IMR-90 (cell line): ENCODE measurements at regions not wholly inside any gene's neighbourhood (a gene's known extent, or its start where the extent isn't known, plus 50 kb on each side); places are given as distances from the start of the nearest gene placed in this dataset.

ENCODE experiments used
- ATAC-seq: fragments of 200-7000 bp; cut with Tn5 transposase; 2 replicates; pipeline ENCODE4 v1.9.1; 2020; ENCODE audit warnings: low read depth, mild to moderate bottlenecking, moderate library complexity
- BruUV-seq: library from RNA; stranded (reverse); fragments of 400-500 nt; replicated peaks from 2 replicates; lab custom pipeline; 2021; lab: Mats Ljungman, UMichigan
- CTCF ChIA-PET: fragments of 300-600 bp; formaldehyde crosslinking; extraction: SDS; loops from one replicate; lab custom pipeline; 2021; ENCODE audit warnings: antibody characterized with exemption; lab: Yijun Ruan, JAX
- POLR2A ChIA-PET: fragments of 300-600 bp; sonication (Branson Sonifier 250); formaldehyde crosslinking; loops from one replicate; lab custom pipeline; 2022; ENCODE audit warnings: antibody characterized with exemption; ENCODE audit not compliant: unreplicated experiment; lab: Charles Lee
- DNase-seq: peaks from one replicate; pipeline ENCODE4 v3.0.0; 2013
- H2AFZ ChIP-seq: replicated peaks from 2 replicates; pipeline ENCODE3; 2013; ENCODE audit warnings: low read length, mild to moderate bottlenecking; ENCODE audit not compliant: poor library complexity
- H2AK5ac ChIP-seq: 2 replicates; pipeline ENCODE4 v1.6.1; 2013; ENCODE audit warnings: low read depth, low read length, inconsistent platforms
- H2AK9ac ChIP-seq: replicated peaks from 2 replicates; pipeline ENCODE3; 2013; ENCODE audit warnings: mild to moderate bottlenecking, low read depth, low read length, moderate library complexity; ENCODE audit not compliant: poor library complexity
- H2BK120ac ChIP-seq: 2 replicates; pipeline ENCODE4 v1.6.1; 2013; ENCODE audit warnings: low read depth, low read length, inconsistent platforms
- H2BK15ac ChIP-seq: 3 replicates; pipeline ENCODE4 v1.6.1; 2013; ENCODE audit warnings: low read depth, low read length, inconsistent platforms
- H2BK20ac ChIP-seq: 2 replicates; pipeline ENCODE4 v1.6.1; 2013; ENCODE audit warnings: low read depth, mild to moderate bottlenecking, inconsistent platforms, low read length, moderate library complexity
- H2BK5ac ChIP-seq: 2 replicates; pipeline ENCODE4 v1.6.1; 2013; ENCODE audit warnings: mild to moderate bottlenecking, low read depth, low read length, inconsistent platforms; ENCODE audit not compliant: poor library complexity, severe bottlenecking
- H3K14ac ChIP-seq: replicated peaks from 2 replicates; pipeline ENCODE4 v1.6.1; 2013; ENCODE audit warnings: low read depth, low read length, inconsistent platforms
- H3K18ac ChIP-seq: 2 replicates; pipeline ENCODE4 v1.6.1; 2013; ENCODE audit warnings: low read depth, low read length, control low read depth
- H3K23ac ChIP-seq: 2 replicates; pipeline ENCODE4 v1.6.1; 2013; ENCODE audit warnings: low read depth, low read length, inconsistent platforms
- H3K27ac ChIP-seq: 2 replicates; pipeline ENCODE4 v1.5.1; 2013; ENCODE audit warnings: mild to moderate bottlenecking, control low read depth, low read length; ENCODE audit not compliant: insufficient read depth
- H3K27me3 ChIP-seq: 2 replicates; pipeline ENCODE4 v1.6.1; 2013; ENCODE audit warnings: low read length; ENCODE audit not compliant: control insufficient read depth, insufficient read depth
- H3K36me3 ChIP-seq: 2 replicates; pipeline ENCODE4 v1.6.1; 2013; ENCODE audit warnings: low read length, mixed read lengths; ENCODE audit not compliant: control insufficient read depth, insufficient read depth
- H3K4ac ChIP-seq: 2 replicates; pipeline ENCODE4 v1.6.1; 2013; ENCODE audit warnings: low read depth, low read length, inconsistent platforms
- H3K4me1 ChIP-seq: 2 replicates; pipeline ENCODE4 v1.6.1; 2013; ENCODE audit warnings: low read length, mixed read lengths; ENCODE audit not compliant: control insufficient read depth, insufficient read depth
- H3K4me2 ChIP-seq: 2 replicates; pipeline ENCODE4 v1.6.1; 2013; ENCODE audit warnings: low read depth, mild to moderate bottlenecking, control low read depth, low read length, moderate library complexity
- H3K4me3 ChIP-seq: 2 replicates; pipeline ENCODE4 v1.5.1; 2013; ENCODE audit warnings: low read depth, mild to moderate bottlenecking, control low read depth, low read length, moderate library complexity; ENCODE audit not compliant: insufficient read depth
- H3K56ac ChIP-seq: 2 replicates; pipeline ENCODE4 v1.6.1; 2013; ENCODE audit warnings: low read length, inconsistent platforms; ENCODE audit not compliant: insufficient read depth; ENCODE audit errors: extremely low read depth
- H3K79me1 ChIP-seq, 2 experiments: 2 replicates each; pipeline ENCODE4 v1.6.1; 2013; ENCODE audit warnings: low read length in 2 of 2, inconsistent platforms in 1 of 2, low read depth in 1 of 2
- H3K9ac ChIP-seq: 2 replicates; pipeline ENCODE4 v1.6.1; 2013; ENCODE audit warnings: low read depth, low read length, control low read depth
- H3K9me1 ChIP-seq: 2 replicates; pipeline ENCODE4 v1.6.1; 2013; ENCODE audit warnings: low read length, inconsistent platforms; ENCODE audit not compliant: insufficient read depth
- H3K9me3 ChIP-seq: 2 replicates; pipeline ENCODE4 v1.6.1; 2013; ENCODE audit warnings: low read length; ENCODE audit not compliant: control insufficient read depth, insufficient read depth
- H4K20me1 ChIP-seq: 2 replicates; pipeline ENCODE4 v1.6.1; 2013; ENCODE audit warnings: low read length, inconsistent platforms; ENCODE audit not compliant: insufficient read depth
- H4K5ac ChIP-seq: 2 replicates; pipeline ENCODE4 v1.6.1; 2013; ENCODE audit warnings: mild to moderate bottlenecking, low read depth, low read length, control low read depth
- H4K8ac ChIP-seq, 2 experiments: 2 replicates each; pipeline ENCODE4 v1.6.1; 2013; ENCODE audit warnings: low read depth in 2 of 2, low read length in 2 of 2, control low read depth in 1 of 2, inconsistent platforms in 1 of 2
- H4K91ac ChIP-seq: 2 replicates; pipeline ENCODE4 v1.6.1; 2013; ENCODE audit warnings: low read depth, low read length, inconsistent platforms; ENCODE audit not compliant: insufficient read depth
- CHD1 ChIP-seq: IDR thresholded peaks from 2 replicates; pipeline ENCODE4 v1.6.1; 2012; ENCODE audit warnings: low read depth, low read length, improper control_type of control experiment
- ELK1 ChIP-seq: fragments of 150-350 bp; IDR thresholded peaks from 2 replicates; pipeline ENCODE4 v1.6.1; 2016; ENCODE audit warnings: low read depth, mild to moderate bottlenecking, low read length, moderate library complexity, borderline replicate concordance
- MAFK ChIP-seq: IDR thresholded peaks from 2 replicates; pipeline ENCODE4 v1.6.1; 2012; ENCODE audit warnings: low read depth, low read length, improper control_type of control experiment
- RFX5 ChIP-seq: IDR thresholded peaks from 2 replicates; pipeline ENCODE4 v1.8.0; 2012; ENCODE audit warnings: low read depth, mild to moderate bottlenecking, low read length, moderate library complexity
- USF2 ChIP-seq: fragments of 150-350 bp; IDR thresholded peaks from 2 replicates; pipeline ENCODE4 v1.6.1; 2017; ENCODE audit warnings: mild to moderate bottlenecking, antibody characterized with exemption, low read length, low read depth
- WGBS, 2 experiments: methylation state at CpG; one replicate each; pipeline versions ENCODE4 v1.1.5 to v1.1.7; 2013; ENCODE audit warnings: missing lambda C conversion rate in 2 of 2; ENCODE audit not compliant: insufficient read length in 1 of 2; ENCODE audit errors: extremely low coverage in 2 of 2; 5-methylcytosine and 5-hydroxymethylcytosine counted together
- dilution Hi-C: fragments of 300-500 bp; cut with HindIII; formaldehyde crosslinking; loops from one replicate; pipeline ENCODE4 v1.14.3; 2018; ENCODE audit warnings: low sequenced_read_pairs; ENCODE audit not compliant: unreplicated experiment
- in situ Hi-C: fragments of 300-500 bp; cut with MboI; formaldehyde crosslinking; loops from 3 replicates; pipeline ENCODE4 v1.14.3; 2019; ENCODE audit warnings: low sequenced_read_pairs, inconsistent platforms, mixed read lengths
- intact Hi-C: fragments of 100-400 bp; cut with micrococcal nuclease; formaldehyde crosslinking; loops from 2 replicates; pipeline ENCODE4 v1.10.0; 2022

- no peak overlapping the region for H3K9ac ChIP-seq
- no peak overlapping the region for H3K4me3 ChIP-seq
- no peak for TF ChIP-seq USF2
- TF ChIP-seq ELK1, result no peak
- TF ChIP-seq MAFK, result no peak
- no peak for TF ChIP-seq RFX5
- TF ChIP-seq CHD1, result no peak
- H2AK9ac ChIP-seq, result no peak overlapping the region
- H3K4ac ChIP-seq, result no peak overlapping the region
- no peaks in the 10 kb centered on the region for H3K36me3 ChIP-seq
- ATAC-seq (no peak), DNase-seq (no peak)
- no peak overlapping the region for H4K91ac ChIP-seq
- no peak overlapping the region for H3K14ac ChIP-seq
- H4K5ac ChIP-seq, result no peak overlapping the region
- H3K56ac ChIP-seq, result no peak overlapping the region
- dilution Hi-C loops, result no loop called here
- H3K4me2 ChIP-seq, result no peak overlapping the region
- peaks cover 47% of the 10 kb centered on the region for H3K27me3 ChIP-seq
- no peak overlapping the region for H2BK120ac ChIP-seq
- H3K9me3 ChIP-seq, result no peaks in the 10 kb centered on the region
- CTCF ChIA-PET, result no interaction called here
- H2BK5ac ChIP-seq, result no peak overlapping the region
- H3K9me1 ChIP-seq, result peaks cover 3% of the 10 kb centered on the region; the same call in 1 of the 2 replicates
- no CpG with 5 or more reads among the region's 4 CpGs for WGBS, 2 experiments
- BruUV-seq, result no TSS peak
- H4K20me1 ChIP-seq, result no peaks in the 10 kb centered on the region; the same call in 1 of the 2 replicates
- POLR2A ChIA-PET, result no interaction called here
- no peak overlapping the region for H4K8ac ChIP-seq
- no peak overlapping the region for H2AK5ac ChIP-seq
- intact Hi-C loops, result loop anchor here (10.0 kb wide), 1 partner anchor 369 kb away; the partner anchor contains the start of gene NR2C1
- no peak overlapping the region for H3K27ac ChIP-seq
- H3K79me1 ChIP-seq, result no peaks in the 10 kb centered on the region
- no peak overlapping the region for H2AFZ ChIP-seq
- in situ Hi-C loops, result no loop called here
- peaks cover 2% of the 10 kb centered on the region for H3K4me1 ChIP-seq
- H2BK15ac ChIP-seq, result no peak overlapping the region
- no peak overlapping the region for H2BK20ac ChIP-seq
- H3K23ac ChIP-seq, result no peak overlapping the region
- no peak overlapping the region for H3K18ac ChIP-seq
Measured at GRCh38 chr12:94706250-94706661, 55.9 kb upstream of the TMCC3 start.
